Sigmoid colon (tissue), 6 donors: ENCODE measurements at regions not wholly inside any gene's neighbourhood (a gene's known extent, or its start where the extent isn't known, plus 50 kb on each side); places are given as distances from the start of the nearest gene placed in this dataset.
"Not testable (repeated sequence)": the region's sequence is repeated elsewhere in the genome, so short reads cannot be mapped to it uniquely, and the experiment has no call there.

ENCODE experiments used
- DNase-seq: peaks from one replicate; pipeline ENCODE4 v3.0.0-alpha.2; 2019
- H3K27ac ChIP-seq, 4 donors: fragments of 200-600 bp; sonication (generic); one replicate each; pipeline ENCODE4 v1.5.1; 2016 to 2019; ENCODE audit warnings: mild to moderate bottlenecking in 1 of 4
- H3K27me3 ChIP-seq, 3 donors: fragments of 200-600 bp; sonication (generic); one replicate each; pipeline ENCODE4 v1.5.1; 2019; ENCODE audit warnings: mild to moderate bottlenecking in 1 of 3
- H3K36me3 ChIP-seq, 4 donors: fragments of 200-600 bp; sonication (generic); one replicate each; pipeline ENCODE4 v1.5.1; 2016 to 2019
- H3K4me1 ChIP-seq, 4 donors: fragments of 200-600 bp; sonication (generic); one replicate each; pipeline ENCODE4 v1.5.1; 2017 to 2019
- H3K4me3 ChIP-seq, 4 donors: fragments of 200-600 bp; sonication (generic); one replicate each; pipeline ENCODE4 v1.5.1; 2017 to 2019; ENCODE audit warnings: mild to moderate bottlenecking in 2 of 4, moderate library complexity in 1 of 4
- H3K9me3 ChIP-seq, 4 donors: fragments of 200-600 bp in 3 of 4; sonication (generic) in 3 of 4; one replicate each; pipeline versions ENCODE4 v1.5.1 to v1.6.1; 2013 to 2019
- EP300 ChIP-seq, 4 donors: sonication (generic); formaldehyde crosslinking; IDR thresholded peaks; one replicate each; pipeline ENCODE4 v1.6.1; 2017; ENCODE audit warnings: antibody characterized with exemption in 4 of 4
- POLR2A ChIP-seq, 2 donors: fragments of 450-650 bp; IDR thresholded peaks; one replicate each; pipeline ENCODE4 v1.6.1; 2016; ENCODE audit warnings: antibody characterized with exemption in 2 of 2, mild to moderate bottlenecking in 2 of 2, moderate library complexity in 2 of 2
- POLR2AphosphoS5 ChIP-seq, 4 donors: sonication (generic); formaldehyde crosslinking; IDR thresholded peaks; one replicate each; pipeline ENCODE4 v1.6.1; 2017; ENCODE audit warnings: antibody characterized with exemption in 4 of 4
- WGBS, 2 donors: extraction: QIAGEN DNeasy Blood & Tissue Kit; methylation state at CpG; one replicate each; pipeline ENCODE4 v1.1.7; 2013; 5-methylcytosine and 5-hydroxymethylcytosine counted together
- intact Hi-C: fragments of 100-400 bp; cut with DNase I; formaldehyde crosslinking; loops from one replicate; pipeline ENCODE4 v1.15.1; 2023
- TF ChIP-seq, protein P1 (sequence below), 4 experiments: fragments of 450-650 bp in 3 of 4; fragments of 200-600 bp in 1 of 4; IDR thresholded peaks; one replicate each; pipeline ENCODE4 v1.5.1; 2016 to 2019; ENCODE audit warnings: antibody characterized with exemption in 4 of 4, mild to moderate bottlenecking in 3 of 4, moderate library complexity in 2 of 4
- donor health status: healthy with polysubstance abuse.
- donor health status: healthy.

DNA sequence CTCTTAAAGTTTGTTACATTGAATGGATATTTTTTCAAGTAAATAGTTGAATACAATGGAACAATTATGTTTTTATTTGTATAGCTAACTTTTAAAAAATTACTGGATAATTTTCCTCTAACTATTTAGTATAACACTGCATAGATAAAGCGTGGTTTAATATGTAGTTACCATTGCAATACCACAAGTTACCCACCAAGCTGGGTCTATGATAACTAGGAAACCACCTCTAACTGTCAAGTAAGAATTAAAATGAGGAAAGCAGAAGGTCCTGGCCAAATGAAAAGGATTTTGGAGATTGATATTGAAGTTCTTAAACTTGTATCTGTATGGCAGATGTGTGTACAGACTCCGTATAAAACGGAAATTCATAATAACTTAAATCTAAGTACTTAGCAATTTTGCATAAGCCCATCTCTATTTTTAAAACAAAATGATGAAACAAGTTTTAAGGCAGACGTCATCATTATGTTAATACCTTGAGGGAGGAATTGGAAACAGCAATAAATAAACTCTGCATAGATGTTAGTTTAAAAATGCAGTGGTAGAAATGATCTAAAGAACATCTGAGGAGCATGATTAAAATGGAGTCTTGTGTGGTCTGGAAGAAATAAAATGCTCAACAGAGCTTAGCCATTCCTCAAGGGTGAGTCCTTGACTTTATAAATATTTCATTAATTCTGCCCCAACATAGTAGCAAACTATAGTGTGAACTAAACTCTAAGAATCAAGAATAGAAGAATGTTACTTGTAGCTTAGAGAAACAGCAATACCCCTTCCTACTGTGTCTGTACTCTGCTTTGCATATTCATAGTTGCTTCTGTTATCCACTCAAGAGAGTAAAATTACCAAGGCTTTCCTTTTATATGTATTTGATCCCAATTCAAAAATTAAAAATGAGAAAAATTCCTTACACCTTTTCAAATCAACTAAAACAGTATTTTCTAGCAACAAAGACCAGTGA, 206.4 kb upstream of the FERD3L start:
- intact Hi-C loops = no loop called here
- Histone ChIP-seq H3K9me3 (no peaks in the 10 kb centered on the region), H3K4me3 (no peak overlapping the region), H3K36me3 (no peaks in the 10 kb centered on the region), H3K27ac (no peak overlapping the region), H3K4me1 (no peaks in the 10 kb centered on the region), H3K27me3 (no peaks in the 10 kb centered on the region)
- TF ChIP-seq EP300 (IDR thresholded peaks at IDR 0.05) (no peak), POLR2A (IDR thresholded peaks at IDR 0.05) (no peak), POLR2AphosphoS5 (IDR thresholded peaks at IDR 0.05) (no peak)
- TF ChIP-seq, protein P1, sequence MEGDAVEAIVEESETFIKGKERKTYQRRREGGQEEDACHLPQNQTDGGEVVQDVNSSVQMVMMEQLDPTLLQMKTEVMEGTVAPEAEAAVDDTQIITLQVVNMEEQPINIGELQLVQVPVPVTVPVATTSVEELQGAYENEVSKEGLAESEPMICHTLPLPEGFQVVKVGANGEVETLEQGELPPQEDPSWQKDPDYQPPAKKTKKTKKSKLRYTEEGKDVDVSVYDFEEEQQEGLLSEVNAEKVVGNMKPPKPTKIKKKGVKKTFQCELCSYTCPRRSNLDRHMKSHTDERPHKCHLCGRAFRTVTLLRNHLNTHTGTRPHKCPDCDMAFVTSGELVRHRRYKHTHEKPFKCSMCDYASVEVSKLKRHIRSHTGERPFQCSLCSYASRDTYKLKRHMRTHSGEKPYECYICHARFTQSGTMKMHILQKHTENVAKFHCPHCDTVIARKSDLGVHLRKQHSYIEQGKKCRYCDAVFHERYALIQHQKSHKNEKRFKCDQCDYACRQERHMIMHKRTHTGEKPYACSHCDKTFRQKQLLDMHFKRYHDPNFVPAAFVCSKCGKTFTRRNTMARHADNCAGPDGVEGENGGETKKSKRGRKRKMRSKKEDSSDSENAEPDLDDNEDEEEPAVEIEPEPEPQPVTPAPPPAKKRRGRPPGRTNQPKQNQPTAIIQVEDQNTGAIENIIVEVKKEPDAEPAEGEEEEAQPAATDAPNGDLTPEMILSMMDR (IDR thresholded peaks at IDR 0.05) = no peak
- DNase-seq = no peak
- WGBS, 2 donors = 84 to 85% methylated on average over 4 of the region's 4 CpGs

DNA sequence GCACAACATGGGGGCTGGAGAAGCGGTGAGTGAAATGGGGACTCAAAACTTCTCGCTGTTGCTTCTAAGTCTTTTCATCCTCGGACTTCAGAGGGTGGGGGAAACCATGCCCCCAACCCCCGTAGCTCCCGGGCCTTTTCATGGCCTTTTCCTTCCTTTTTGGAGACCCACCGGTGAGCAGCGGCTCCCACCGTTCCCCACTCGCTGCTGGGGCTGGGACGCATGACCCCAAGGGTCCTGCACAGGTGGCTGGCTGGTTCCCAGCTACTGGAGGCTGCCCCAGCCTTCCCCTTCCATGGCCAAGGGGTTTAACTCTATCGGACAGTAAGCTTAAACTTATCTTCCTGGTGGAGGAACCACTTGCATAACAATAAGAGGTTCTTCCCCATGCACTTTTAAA, 194.3 kb upstream of the FERD3L start:
- no peak for DNase-seq
- no peaks in the 10 kb centered on the region for H3K4me1 ChIP-seq
- H3K36me3 ChIP-seq = no peaks in the 10 kb centered on the region
- H3K4me3 ChIP-seq = no peak overlapping the region
- H3K27me3 ChIP-seq = no peaks in the 10 kb centered on the region
- 91 to 94% methylated on average over 11 of the region's 11 CpGs for WGBS, 2 donors
- H3K9me3 ChIP-seq = no peaks in the 10 kb centered on the region
- TF ChIP-seq POLR2A (IDR thresholded peaks at IDR 0.05) (no peak), EP300 (IDR thresholded peaks at IDR 0.05) (no peak), POLR2AphosphoS5 (IDR thresholded peaks at IDR 0.05) (no peak)
- TF ChIP-seq, protein P1 (IDR thresholded peaks at IDR 0.05) = no peak
- intact Hi-C loops = no loop called here
- H3K27ac ChIP-seq = no peak overlapping the region

DNA sequence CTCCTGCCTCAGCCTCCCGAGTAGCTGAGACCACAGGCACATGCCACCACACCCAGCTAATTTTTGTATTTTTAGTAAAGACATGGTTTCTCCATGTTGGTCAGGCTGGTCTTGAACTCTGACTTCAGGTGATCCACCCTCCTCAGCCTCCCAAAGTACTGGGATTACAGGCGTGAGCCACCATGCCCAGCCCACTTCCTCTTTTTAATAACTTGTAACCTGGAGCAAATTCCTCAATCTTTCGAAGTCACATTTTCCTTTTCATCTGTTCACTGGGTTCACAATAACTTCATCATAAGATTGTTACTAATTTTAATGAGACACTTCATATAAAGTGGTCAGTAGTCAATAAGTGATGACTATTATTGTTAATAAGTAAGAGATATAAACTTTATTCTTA, 193.3 kb upstream of the FERD3L start:
- intact Hi-C loops, H3K36me3 ChIP-seq, DNase-seq, H3K27ac ChIP-seq, H3K4me1 ChIP-seq, H3K27me3 ChIP-seq, H3K9me3 ChIP-seq, H3K4me3 ChIP-seq: not testable (repeated sequence)
- 86 to 89% methylated on average over 3 of the region's 3 CpGs for WGBS, 2 donors

DNA sequence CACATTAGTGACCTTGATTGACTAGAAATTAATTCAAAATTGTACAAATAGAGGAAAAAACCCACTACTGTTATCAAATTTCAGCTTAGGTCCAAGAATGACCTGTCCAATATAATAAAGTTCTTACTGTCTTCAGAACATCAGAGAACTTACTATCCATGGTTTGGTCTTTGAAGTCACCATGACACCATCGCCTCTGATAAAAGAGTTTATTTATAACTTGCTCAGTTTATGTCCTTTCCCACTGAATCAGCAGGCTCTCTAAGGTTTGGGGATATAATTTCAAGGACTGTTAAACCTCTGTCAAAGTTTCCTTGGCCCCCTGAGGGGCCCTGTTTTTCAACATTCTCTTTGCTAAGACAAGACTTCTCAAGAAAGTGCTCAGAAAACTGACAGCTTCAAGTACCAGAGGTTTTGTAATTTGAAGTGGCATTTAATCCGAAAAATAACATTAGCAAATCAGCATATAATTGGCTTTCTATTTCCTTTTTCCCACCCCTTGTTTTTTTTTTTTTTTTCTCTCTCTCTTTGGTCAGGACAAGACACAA, 191.7 kb upstream of the FERD3L start:
- intact Hi-C loops = no loop called here
- DNase-seq = no peak
- Histone ChIP-seq H3K4me1 (no peaks in the 10 kb centered on the region), H3K27me3 (no peaks in the 10 kb centered on the region), H3K4me3 (no peak overlapping the region), H3K27ac (no peak overlapping the region), H3K36me3 (no peaks in the 10 kb centered on the region), H3K9me3 (no peaks in the 10 kb centered on the region)
- TF ChIP-seq EP300 (IDR thresholded peaks at IDR 0.05) (no peak), POLR2AphosphoS5 (IDR thresholded peaks at IDR 0.05) (no peak), POLR2A (IDR thresholded peaks at IDR 0.05) (no peak)
- TF ChIP-seq, protein P1 (IDR thresholded peaks at IDR 0.05) = no peak
- WGBS, 2 donors = 59 to 75% methylated on average over 2 of the region's 2 CpGs

DNA sequence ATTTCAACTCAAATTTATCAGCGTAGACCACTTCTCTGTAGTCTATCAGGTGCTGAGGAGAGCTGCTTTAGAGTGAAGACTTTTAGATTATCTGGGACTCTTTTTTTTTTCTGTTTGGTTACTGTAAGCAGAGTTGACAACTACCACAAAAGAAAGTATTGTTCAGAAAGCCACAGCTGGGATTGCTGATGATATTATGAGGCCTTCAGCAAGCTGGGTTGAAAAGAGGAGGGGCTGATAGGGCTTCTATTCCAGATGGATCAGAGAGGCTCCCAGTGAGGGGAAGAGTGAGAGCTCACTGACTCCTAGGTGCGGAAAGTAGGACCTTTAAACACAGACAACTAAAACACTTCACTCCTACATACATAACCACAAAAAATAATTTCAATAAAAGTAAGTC, 188.5 kb upstream of the FERD3L start:
- DNase-seq = no peak
- H3K27me3 ChIP-seq = no peaks in the 10 kb centered on the region
- no peaks in the 10 kb centered on the region for H3K9me3 ChIP-seq
- no peaks in the 10 kb centered on the region for H3K4me1 ChIP-seq
- 88 to 95% methylated on average over 2 of the region's 2 CpGs for WGBS, 2 donors
- TF ChIP-seq, protein P1 (IDR thresholded peaks at IDR 0.05) = no peak
- TF ChIP-seq EP300 (IDR thresholded peaks at IDR 0.05) (no peak), POLR2AphosphoS5 (IDR thresholded peaks at IDR 0.05) (no peak), POLR2A (IDR thresholded peaks at IDR 0.05) (no peak)
- no peak overlapping the region for H3K27ac ChIP-seq
- intact Hi-C loops = no loop called here
- no peak overlapping the region for H3K4me3 ChIP-seq
- H3K36me3 ChIP-seq = no peaks in the 10 kb centered on the region
